ENCODE measurements at regions not wholly inside any gene's neighbourhood (a gene's known extent, or its start where the extent isn't known, plus 50 kb on each side); places are given as distances from the start of the nearest gene placed in this dataset.
"Not testable (repeated sequence)": the region's sequence is repeated elsewhere in the genome, so short reads cannot be mapped to it uniquely, and the experiment has no call there.

DNA sequence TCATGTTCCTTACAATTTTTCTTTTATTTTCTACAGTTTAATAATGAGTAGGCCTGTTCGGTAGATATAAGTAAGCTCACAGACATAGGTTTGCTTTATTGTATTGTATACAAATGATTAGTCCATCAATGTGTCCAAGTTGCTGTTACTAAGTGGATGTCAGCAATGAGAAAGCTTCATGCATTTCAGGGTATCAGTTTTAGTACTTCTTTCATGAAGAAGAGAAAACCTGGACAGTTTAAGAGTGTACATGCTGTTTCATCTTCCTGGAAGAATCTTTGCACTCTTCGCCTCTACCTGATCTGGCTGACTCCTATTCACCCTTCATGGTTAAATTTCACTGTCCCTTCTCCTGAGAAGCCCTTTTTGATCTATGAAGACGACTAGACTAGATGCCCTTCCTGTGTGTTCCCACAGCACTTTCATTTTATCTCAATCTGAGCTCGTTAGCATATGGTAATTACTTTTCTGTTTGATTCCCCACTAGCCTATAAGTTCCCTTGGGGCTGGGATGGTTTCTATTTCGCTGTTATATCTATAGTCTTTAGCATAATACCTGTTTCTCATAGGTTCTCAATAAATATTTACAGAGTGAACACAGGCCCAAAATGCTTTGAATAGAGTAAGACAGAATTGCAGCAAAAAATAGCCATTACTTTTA lies 70.7 kb downstream of the CETN3 start:
- DNase-seq, result no peak

DNA sequence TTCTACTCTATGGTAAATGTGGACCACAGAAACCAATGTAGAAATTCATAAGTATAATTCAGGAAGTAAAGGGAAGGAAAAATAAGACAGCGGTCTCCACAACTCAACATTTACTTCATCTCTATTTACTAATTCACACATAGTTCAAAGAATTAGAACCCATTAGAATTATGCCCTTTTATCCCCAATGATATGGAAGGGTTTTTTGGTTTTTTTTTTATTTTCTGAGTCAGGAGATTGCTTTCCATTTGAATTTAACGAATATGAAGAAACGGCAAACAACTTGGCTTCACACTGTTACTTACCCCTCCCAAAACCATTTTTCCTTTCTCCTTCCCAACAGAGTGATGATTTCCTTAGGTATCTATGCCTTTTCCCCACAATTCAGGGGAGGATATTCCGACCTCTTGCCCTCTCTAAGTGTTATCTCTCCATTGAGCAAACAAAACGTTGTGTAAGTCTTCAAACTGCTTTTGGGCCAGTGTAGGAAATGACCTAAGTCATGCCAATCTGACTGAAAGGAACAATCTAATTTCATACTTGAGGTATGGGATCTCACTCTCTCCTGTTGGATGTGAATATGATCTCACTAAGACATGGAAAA lies 72.0 kb downstream of the CETN3 start:
- no peak for DNase-seq

DNA sequence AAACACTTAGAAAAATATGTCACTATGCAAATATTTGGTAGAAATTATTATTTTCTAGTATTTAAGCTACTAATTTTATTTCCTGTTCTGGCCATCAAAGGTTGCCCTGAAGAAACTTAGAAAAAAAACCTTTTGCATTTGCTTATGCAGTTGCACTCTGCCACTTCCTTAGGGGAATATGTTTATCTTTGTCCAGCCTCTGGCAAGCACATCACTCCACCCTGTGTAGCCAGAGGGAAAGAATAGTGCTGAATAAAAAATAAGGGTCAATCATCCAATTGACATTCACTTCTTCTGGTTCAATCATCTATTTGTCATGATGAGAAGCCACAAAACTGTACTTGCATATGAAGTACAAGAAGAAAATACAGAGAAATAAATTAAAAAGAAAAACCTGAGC lies 72.8 kb downstream of the CETN3 start:
- no peak for DNase-seq

DNA sequence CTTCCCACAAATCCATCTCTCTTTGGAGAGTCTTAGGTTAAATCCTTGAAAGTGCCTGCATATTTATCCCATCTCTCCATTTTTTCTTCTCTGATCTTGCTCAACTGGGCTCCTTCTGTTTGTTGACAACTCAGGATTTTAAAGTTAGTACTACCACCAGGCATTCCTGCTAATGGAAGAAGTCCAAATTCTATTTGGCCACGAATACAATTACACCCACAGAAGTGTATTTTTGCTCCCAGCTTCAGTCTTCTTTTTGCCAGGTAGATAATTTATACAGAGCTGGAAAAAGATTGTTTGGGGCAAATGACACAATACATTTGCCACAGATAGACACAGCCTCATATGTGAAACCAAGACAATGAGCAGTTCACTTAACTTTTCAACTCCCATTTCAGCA lies 74.8 kb downstream of the CETN3 start:
- DNase-seq, result no peak

DNA sequence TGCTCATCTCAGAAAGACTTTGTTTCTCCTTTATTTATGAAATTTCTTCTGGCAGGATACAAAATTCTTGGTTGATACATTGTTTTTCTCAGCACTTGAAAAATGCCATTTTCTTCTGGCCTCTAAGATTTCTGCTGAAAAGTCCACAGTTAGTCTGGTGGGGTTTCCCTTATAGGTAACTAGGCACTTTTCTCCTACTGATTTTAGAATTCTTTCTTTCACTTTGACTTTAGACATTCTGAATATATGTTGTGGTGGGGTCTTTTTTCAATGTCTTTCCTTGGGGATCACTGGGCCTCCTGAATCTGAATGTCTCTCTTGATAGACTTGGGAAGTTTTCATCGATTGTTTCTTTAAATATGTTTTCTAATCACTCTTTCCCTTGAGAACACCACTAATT lies 79.6 kb downstream of the CETN3 start:
- no peak for DNase-seq

DNA sequence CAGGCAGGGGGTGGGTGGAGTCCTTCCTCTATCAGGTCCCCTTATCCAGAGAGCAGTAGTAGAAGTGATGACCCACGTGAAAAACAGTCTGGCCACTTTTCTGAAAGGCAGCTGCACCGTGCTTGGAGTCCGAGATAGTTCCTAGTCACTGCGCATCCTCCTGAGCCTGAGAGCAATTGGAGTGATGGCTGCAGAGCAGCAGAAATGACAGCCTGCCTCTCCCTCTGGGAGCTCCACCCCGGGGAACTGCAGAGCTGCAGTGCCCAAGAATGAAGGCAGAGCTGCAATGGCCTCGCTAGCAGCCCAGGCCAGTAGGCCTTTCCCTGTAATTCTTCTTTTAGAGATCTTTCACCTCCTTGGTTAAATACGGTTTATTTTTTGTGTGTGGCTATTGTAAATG lies 82.6 kb downstream of the CETN3 start:
- DNase-seq, result no peak

DNA sequence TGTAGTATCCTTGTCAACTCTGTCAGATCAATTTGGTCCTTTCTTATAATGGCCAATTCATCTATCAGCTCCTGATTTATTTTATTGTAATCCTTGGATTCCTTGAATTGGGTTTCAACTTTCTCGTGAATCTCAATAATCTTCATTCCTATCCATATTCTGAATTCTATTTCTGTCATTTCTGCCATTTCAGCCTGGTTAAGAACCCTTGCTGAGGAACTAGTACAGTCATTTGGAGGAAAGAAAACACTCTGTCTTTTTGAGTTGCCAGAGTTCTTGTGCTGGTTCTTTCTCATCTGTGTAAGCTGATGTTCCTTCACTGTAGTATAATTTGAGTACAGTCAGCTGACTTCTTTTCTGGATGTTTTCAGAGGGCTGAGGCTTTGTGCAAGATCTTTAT lies 84.5 kb downstream of the CETN3 start:
- no peak for DNase-seq

DNA sequence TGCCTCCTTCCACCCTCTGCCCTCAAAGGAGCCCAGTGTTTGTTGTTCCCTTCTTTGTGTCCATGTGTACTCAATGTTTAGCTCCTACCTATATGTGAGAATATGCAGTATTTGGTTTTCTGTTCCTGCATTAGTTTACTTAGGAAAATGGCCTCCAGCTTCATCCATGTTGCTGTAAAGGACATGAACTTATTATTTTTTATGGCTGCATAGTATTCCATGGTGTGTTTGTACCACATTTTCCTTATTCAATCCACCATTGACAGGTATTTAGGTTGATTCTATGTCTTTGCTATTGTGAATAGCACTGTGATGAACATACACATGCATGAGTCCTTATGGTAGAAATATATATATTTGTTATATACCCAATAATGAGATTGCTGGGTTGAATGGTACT lies 89.2 kb downstream of the CETN3 start:
- not testable (repeated sequence) for DNase-seq

DNA sequence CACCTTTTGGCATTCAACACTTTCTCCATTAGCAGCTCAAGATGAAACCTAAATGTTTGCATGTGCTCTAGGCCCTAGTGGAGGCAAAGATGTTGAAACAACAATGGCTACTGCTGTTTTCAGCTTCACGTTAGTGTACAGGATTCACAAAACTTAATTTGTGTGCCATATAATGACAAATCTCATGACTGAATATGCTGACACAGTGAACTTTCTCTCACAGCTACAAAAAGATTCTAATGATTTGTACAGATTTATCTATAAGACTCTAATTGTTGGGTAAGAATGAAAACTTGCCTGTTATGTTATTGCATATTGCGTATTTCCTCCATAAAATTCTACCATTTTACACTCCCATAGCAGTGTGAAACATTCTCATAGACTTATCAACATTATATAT lies 97.5 kb downstream of the CETN3 start:
- DNase-seq, result no peak

DNA sequence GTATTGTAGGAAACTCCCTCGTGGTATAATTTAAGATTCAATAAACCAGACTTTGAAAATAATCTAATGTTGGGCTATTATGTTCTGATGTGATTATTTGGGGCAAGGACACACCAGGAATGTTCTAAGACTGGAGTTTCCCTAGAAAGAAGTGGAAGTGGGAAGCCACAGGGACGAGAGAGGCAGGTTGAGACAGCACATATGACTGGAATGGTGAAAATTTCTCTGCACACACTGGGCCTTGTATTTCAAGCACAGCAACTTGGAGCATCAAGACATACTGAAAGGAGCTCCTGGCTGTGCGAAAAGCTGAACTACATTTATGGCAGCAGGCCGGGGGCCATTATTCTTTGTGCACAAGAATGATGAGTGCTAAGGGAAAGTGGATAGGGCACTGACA lies 98.2 kb downstream of the CETN3 start:
- DNase-seq, result no peak

DNA sequence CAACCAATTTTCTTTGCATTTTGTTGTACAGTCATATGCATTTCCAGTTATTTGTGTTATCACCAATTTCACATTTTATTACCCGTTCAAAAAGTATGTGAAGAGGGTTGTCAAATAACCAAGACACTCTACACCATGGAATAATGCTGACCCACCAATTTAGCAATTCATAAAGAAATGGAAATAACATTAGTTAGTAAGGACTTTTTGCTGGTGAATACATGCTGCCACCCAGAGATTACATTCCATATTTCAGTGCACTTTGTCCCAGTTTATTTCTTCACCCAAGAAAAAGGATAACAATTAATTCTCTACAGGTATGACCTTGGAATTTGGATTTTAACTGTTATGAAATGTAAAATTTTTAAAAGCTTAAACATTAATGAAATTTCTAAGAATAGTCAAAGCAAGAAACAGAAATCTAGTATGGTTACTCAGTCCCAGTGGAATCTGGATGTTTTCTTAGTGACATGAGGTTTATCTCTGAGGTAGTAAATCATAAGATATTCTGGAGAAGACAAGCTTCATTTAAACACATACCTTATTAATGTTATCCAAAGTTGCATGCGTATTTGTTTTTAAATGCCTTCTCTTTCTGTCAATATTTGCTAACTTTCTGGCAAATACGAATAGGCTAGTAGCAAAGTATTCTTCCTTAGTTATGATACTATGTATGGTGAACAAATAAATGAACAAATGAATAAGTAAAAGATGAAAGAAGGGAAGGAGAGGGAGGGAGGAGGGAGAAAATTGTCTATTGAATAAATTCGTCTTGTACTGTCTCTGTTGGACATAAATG lies 100.6 kb downstream of the CETN3 start:
- no peak for DNase-seq

DNA sequence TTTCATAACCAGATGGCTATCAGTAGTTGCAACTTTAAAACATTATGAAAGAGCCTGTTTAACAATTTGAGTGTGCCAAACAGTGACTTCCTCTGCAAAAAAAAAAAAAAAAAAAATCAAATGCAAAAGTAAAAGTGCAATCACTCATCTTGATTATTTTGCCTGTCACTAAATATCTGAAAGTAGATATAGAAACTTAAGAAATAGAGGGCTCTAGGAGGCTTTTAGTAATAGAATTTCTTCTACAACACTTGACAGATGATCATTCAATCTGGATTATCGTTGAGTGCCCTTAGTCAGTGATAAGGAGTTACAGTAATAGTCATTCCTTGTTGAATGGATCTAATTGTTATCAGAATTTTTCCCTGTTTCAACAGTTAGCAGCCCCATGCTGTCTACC lies 101.8 kb downstream of the CETN3 start:
- DNase-seq, result no peak

DNA sequence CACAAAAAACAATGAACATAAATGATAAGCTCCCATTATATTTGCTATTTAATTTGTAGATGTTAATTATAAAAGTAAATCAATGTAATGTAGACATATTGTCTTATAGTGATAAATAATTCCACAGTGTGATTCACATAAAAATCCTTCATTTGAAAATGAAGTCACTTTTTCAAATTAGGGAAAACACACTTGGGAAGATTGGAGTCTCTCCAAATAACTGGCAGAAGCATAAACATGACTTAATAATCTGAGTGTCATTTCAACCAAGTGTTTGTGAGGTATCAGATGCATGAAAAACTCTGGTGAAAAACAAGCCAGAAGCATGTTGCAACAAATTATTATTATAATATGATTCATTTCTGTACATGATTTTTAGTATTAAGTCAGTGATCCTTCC lies 102.2 kb downstream of the CETN3 start:
- no peak for DNase-seq

DNA sequence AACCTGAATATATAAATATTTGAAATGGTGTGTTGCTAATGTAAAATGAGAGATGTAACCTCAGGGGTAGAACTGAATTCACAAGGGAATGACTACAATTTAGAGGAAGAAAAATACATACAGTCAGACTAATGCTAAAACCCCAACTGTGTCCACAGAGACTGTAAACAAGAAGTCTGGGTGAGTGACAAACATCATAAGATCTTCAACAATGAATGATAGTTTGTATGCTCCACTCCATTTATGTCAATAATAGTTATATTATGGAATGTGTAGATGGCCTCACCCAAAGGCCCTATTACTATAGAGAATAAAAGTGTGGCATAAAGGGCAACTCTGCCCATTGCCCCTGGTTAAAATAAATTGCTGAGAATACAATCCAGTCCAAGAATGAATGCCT lies 102.9 kb downstream of the CETN3 start:
- DNase-seq, result no peak

DNA sequence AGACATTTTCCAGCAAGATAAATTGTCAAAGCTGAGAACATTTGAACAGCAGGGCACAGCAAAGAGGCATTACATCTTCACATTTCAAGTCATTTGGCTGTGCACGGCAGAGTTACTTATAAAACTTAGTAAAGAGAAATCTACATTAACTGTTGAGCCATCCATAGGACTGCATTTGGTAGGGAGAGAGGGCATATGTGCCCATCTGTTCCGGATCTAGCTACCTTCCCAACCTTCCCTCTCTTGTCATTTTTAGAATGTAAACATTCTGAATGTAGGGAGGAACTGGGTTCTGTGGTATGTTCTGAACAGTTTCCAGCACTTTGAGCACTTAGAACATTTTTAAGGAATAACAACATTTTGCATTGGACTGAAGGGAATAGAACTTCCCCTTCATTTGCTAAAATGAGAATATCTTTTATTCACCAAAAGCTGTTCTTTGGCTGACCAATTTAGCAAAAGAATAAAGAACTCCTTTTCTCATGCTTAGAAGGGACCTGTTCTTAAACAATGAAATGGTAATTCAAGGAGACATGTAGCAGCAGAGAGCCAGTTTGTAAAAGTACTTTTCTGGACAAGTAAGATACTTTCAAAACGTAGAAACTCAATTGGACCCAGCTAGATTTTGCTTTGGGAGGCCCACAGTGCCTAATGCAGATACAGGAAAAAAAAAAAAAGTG lies 104.4 kb downstream of the CETN3 start:
- no peak for DNase-seq

DNA sequence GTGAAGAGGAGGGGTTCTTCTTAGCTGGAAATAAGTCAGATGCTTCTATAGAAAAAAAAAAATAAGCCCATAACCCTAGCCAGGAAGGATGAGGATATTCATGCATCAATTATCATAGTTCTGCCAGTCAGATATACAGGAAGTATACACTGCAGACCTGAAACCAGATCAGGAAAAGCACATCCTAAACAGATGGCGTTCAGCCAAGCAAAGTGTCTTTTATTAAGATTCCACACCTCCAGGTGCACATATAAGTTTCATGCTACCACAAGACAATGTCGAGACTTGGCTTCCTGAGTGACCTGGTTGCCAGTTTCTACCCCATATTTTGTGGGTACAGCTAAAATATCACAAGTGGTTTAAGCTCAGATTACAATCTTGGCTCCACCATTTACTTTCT lies 108.3 kb downstream of the CETN3 start:
- no peak for DNase-seq

DNA sequence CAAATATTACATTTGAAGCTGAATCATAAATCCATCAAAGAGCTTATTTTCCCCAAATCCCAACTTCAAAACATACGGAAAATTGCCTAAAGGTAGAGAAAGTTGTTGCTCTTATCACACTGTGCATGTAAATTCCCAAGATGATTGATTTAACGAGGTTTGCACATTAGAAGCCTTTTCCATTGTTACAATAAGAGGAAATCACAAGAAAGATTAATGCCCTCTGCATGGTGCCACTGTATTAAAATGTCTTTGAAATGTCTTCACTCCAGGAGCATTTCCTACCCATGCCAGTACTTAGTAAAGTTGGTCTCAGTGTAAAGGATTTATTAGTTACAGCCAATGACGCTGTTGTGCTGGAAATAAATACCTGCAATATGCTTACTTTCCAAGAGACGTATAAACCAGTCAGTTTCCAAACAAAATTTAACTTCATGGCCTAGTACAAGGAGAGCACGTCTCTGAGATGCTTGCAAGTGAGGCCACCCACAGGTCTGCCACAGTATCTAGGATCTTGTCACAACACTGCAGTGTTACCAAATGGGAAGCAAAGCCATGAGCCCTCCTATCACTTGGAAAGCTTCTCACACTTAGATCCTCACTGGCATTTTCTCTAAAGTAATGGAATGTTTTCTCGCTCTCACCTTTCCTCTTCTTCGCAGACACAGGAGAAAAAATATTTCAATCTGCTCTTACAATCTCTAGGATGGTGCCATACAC lies 112.4 kb downstream of the CETN3 start:
- DNase-seq, result no peak

DNA sequence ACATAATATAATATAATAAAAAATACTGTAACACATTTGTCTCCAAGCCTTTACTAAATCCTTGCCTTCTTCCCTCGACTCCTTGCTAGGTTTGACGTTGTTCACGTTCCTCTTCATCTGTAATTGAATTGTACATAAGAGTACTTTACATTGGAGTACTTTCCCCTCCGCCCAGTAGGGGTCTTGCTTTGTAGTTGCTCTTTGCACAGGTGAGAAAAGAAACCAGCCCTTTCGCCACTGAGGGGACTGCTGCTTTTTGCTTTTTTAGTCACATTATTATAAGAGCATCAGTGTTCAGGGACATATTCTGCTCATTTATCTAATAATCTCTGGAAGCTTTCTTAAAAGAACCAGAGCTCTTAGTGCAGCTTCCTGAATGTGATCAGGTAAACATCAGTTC lies 115.0 kb downstream of the CETN3 start:
- DNase-seq, result no peak

DNA sequence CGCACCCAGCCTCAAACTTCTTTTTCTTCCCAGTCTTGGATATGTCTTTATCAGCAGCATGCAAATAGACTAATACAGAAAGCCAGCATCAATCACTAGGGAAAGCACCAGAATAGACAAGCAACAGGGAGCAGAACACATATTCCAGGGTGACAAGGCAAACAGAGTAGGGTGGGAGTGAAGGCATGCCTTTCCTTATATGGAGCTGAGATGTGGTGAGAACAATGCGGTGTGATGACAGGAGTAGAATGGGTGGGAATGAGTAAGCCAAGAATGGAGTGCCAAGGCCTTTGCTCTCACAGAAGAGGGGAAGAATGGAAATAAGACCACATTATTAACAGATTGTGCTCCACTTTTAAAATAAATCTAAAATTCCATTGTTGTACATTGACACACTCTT lies 115.6 kb downstream of the CETN3 start:
- DNase-seq, result no peak

DNA sequence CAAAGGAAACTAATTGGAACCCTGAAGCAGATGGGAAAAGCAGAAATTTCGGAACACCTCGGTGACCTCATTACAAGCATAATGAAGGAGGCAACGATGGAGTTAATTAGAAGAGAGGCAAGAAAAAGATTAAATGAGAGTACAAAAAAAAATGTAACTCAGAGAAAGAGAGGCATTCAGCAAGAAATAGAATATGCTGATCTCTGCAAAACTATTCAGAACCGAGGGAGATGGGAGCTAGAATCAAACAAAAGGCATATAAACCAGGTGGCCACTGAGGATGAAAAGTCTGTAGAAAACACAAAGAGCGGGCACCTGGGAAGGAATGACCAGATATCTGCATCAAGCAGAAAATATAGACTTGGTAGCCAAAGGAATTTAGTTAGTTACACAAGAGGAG lies 118.9 kb downstream of the CETN3 start:
- no peak for DNase-seq

DNA sequence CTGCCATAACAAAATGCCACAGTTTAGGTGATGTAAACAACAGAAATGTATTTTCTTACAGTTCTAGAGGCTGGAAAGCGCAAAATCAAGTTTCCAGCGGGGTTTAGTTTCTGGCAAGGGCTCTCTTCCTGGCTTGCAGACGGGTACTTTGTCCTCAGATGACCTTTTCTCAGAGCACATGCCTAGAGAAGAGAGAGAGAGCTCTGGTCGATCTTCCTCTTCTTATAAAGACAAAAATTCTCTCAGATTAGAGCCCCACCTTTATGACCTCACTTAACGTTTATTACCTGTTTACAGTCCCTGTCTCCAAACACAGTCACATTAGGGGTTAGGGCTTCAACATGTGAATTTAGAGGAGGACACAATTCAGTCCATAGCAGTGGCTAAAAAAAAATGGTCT lies 119.7 kb downstream of the CETN3 start:
- DNase-seq, result no peak

DNA sequence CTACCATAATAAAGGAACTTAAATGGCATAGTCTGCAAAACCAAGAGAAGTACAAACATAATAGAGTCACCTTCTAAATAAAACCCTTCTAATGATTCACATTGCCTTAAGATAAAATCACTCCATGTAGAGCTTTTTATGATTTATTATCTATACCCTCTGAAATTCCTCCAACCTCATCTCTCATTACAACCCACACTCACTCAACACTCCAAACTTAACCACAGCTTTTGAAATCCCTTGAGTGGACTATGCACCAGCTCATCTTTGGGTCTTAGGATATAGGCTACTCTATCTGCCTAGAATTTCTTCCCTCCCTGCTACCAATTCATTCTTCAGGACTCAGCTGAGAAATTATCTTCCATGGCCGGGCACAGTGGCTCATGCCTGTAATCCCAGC lies 122.5 kb downstream of the CETN3 start:
- no peak for DNase-seq

DNA sequence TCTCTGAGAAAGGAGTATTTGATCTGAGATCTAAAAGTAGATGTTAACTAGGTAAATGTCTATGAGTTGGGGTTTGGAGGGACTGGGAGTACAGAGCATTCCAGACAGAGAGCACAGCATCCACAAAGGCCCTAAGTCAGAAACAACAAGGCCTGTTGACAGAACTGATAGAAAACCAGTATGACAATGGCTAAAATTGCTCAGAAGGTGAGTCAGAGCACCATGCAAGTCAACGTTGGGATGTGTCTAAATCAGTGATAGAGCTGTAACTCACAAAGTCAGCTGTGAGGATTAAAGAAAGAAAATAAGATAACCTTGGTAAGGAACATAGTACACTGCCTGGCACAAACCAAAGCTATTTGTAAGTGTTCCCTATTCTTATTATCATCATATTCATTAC lies 124.0 kb downstream of the CETN3 start:
- DNase-seq, result no peak
